ENCODE measurements at regions not wholly inside any gene's neighbourhood (a gene's known extent, or its start where the extent isn't known, plus 50 kb on each side); places are given as distances from the start of the nearest gene placed in this dataset.

DNA sequence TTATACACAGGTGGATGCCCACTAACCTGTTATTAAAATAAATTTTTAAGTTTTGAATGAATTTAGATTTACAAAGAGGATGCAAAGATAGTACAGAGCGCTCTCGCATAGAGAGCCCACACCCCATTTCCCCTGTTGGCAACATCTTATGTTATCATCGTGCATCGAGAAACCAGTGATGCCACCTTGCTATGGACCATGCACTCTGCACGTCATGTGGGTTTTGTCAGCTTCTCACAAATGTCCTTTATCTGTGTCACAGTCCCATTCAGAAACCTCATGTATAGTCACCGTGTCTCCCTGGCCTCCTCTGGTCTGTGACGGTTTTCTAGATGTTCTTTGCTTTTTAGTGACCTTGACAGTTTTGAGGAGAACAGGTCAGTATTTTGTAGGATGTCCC, 60.0 kb downstream of the ING1 start:
- no peak for DNase-seq (ENCODE audit: low read depth, low spot score)

DNA sequence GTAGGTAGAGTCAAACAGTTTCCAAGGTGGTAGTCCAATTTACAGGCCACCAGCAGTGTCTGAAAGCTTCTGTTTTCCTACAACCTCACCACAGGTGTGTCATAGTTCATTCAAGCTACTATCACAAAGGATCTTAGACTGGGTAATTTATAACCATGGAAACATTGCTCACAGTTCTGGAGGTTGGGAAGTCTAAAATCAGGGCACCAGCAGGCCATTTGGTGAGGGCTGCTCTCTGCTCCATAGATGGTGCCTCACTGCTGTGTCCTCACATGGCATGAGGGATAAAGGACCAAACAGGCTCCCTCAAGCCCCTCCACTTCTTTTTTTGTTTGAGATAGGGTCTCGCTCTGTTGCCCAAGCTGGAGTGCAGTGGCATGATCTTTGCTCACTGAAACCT, 60.6 kb downstream of the ING1 start:
- no peak overlapping the region for H3K4me3 ChIP-seq (ENCODE audit: low read length)
- DNase-seq (ENCODE audit: low read depth, low spot score) = no peak

More for the DNA sequence above, 60.0 kb downstream of the ING1 start:
- H3K4me3 ChIP-seq (ENCODE audit: low read length) = no peak overlapping the region

DNA sequence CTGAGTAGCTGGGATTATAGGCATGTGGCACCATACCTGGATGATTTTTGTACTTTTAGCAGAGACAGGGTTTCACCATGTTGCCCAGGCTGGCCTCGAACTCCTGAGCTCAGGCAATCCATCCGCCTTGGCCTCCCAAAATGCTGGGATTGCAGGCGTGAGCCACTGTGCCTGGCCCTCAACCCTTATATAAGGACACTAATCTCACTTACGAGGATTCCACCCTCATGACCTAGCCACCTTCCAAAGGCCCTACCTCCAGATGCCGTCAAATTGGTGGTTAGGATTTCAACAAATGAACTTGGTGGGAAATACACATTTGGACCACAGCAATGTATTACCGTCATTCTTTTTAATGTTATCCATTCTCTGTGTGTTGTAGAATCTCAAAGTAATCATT, 61.0 kb downstream of the ING1 start:
- no peak for DNase-seq (ENCODE audit: low read depth, low spot score)
- H3K4me3 ChIP-seq (ENCODE audit: low read length) = no peak overlapping the region

DNA sequence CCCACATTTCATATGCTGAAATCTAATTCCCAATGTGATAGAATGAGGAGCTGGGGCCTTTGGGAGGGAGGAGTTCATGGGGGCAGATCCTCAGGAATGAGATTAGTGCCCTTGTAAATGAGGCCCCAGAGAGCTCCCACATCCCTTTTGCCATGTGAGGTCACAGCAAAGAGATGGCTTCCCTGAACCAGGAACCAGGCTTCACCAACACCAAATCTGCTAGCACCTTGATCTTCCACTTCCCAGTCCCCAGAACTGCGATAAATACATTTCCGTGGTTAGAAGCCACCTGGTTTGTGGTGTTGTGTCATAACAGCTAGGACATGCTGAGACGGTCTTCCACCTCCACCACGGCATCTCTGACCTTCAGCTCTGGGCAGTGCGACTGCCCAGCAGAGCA, 62.1 kb downstream of the ING1 start:
- no peak overlapping the region for H3K4me3 ChIP-seq (ENCODE audit: low read length)
- DNase-seq (ENCODE audit: low read depth, low spot score) = peak; percentile 53

DNA sequence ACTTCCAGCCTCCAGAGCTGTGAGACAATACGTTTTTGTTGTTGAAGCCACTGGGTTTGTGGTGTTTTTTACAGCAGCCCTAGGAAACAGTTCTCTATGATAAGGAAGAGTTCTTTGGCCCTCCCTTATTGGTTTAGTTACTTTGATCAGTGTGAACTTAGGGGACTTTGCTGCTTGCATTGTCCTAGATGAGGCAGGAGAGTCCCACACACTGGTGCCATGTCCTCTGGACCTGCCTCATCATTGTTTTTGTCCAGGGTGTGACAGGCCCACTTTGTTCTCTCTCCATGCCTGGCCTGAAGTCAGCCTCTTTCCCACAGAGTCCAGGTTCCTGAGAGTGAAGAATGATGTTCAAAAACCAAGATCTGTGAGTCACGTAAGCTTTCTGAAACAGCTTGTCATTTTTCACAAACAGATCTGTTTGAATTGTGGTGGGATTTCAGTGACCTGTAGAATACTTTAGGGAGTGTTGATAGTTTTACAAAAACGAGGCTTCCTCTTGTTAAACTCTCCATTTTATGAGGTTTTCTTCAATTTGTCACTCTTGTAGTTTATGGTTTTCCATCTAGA, 63.8 kb downstream of the ING1 start:
- H3K4me3 ChIP-seq (ENCODE audit: low read length) = no peak overlapping the region
- DNase-seq (ENCODE audit: low read depth, low spot score) = no peak

DNA sequence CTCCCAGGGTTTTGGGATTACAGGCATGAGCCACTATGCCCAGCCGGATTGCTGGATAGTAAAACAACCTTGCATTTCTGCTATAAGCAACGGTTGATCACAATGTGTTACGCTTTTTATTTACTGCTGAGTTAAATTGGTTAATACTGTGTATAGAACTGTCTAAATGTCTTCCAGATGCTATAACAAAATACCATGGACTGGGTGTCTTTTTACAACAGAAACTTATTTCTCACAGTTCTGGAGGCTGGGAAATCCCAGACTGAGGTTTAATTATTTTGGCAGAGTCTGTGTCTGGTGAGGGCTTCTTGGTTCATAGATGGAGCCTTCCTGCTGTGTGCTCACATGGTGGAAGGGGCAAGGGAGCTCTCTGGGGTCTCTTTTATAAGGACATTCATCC, 65.5 kb downstream of the ING1 start:
- no peak for DNase-seq (ENCODE audit: low read depth, low spot score)
- no peak overlapping the region for H3K4me3 ChIP-seq (ENCODE audit: low read length)

DNA sequence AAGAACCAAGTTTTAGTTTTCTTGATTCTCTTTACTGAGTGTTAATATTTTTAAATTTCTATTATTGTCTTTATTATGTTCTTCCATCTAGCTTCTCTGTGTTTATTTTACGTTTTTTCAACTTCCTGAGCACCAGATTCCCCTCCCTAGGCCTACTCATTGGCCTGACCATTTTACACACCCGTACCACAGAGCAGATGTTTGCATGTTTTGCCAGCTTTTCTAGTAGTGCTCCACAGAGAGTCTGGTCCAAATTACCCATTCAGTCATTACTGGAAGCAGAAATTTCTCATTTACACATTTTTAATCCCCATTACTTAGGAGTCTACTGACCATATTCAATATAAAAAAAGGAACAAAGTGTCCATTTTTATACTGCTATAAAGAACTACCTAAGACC, 66.9 kb downstream of the ING1 start:
- DNase-seq (ENCODE audit: low read depth, low spot score) = no peak

DNA sequence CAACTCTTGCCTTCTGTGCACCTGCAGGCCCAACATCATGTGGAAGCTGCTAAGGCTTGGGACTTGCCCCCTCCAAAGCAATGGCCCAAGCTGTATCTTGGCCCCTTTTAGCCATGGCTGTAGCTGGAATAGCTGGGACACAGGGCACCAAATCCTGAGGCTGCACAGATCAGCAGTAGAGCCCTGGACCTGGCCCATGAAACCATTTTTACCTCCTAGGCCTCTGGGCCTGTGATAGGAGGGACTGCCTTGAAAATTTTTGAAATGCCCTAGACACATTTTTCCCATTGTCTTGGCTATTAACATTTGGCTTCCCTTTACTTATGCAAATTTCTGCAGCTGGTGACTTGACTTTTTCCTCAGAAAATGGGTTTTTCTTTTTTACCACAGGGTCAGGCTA, 68.7 kb downstream of the ING1 start:
- H3K4me3 ChIP-seq (ENCODE audit: low read length) = no peak overlapping the region
- no peak for DNase-seq (ENCODE audit: low read depth, low spot score)

More for the DNA sequence above, 66.9 kb downstream of the ING1 start:
- no peak overlapping the region for H3K4me3 ChIP-seq (ENCODE audit: low read length)

DNA sequence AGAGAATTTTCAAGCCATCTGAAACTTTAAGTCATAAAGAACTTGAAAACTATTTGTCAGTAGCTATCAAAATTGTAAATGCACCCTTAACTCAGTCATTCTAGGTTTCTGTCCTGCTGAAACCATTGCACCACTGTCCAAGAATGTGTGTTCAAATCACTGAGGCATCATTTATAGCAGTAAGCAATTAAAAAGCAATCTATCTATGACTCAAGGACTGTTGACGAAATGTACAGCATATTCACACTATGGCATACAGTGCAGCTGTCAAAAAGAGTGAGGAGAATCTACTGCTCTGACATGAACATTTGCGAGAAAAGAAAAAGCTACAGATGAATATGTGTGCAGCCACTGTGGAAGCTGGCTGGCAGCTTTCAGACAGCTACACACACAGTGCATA, 71.2 kb downstream of the ING1 start:
- DNase-seq (ENCODE audit: low read depth, low spot score) = no peak
- no peak overlapping the region for H3K4me3 ChIP-seq (ENCODE audit: low read length)

DNA sequence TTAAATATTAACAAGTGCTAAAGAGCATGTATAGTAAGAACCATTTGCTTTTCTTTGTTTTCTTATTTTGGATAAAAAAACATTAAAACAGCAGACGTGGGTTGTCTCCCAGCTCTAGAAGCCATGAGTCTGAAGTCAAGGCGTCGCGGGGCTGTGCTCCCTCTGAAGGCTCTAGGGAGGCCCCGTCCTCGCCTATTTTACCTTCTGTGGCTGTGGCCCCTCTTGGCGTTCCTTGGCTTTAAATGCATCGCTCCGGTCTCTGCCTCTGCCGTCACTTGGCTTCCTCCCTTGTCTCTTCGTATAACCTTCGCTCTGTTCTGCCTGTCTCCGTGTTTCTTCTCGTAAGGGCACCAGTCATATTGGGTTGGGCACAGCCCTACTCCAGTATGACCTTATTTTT, 75.3 kb downstream of the ING1 start:
- H3K4me3 ChIP-seq (ENCODE audit: low read length) = no peak overlapping the region
- no peak for DNase-seq (ENCODE audit: low read depth, low spot score)

DNA sequence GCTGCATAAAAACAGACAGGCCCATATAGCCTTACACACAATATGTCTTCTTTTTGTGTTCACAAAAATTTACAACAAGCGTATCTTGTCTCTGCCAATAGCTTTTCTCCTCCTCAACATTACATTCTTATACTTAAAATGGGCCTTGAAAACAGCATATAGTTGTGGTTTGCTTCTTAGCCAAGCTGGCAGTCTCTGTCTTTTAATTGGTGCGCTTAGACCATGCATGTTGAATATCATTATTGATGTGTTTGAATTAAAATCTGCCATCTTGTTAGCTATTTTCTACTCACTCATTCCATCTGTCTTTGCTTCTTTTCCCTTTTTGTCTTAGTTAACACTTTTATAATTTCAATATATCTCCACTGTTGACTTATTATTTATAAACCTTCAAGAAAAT, 76.4 kb downstream of the ING1 start:
- DNase-seq (ENCODE audit: low read depth, low spot score) = no peak
- H3K4me3 ChIP-seq (ENCODE audit: low read length) = no peak overlapping the region

DNA sequence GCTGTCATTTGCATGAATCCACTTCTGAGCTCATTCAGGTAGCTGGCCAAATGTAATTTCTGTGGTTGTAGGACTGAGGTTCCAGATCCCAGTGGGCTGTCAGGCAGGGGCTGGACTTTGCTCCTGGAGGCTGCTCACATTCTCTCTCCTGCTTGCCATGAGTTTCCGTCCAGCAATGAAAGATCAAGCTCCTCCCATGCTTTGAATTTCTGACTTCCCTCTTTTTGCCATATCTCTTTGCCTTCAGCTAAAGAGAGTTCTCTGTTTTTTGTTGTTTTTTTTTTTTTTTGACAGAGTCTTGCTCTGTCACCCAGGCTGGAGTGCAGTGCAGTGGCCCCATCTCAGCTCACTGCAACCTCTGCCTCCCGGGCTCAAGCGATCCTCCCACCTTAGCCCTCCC, 76.9 kb downstream of the ING1 start:
- no peak overlapping the region for H3K4me3 ChIP-seq (ENCODE audit: low read length)
- DNase-seq (ENCODE audit: low read depth, low spot score) = no peak

DNA sequence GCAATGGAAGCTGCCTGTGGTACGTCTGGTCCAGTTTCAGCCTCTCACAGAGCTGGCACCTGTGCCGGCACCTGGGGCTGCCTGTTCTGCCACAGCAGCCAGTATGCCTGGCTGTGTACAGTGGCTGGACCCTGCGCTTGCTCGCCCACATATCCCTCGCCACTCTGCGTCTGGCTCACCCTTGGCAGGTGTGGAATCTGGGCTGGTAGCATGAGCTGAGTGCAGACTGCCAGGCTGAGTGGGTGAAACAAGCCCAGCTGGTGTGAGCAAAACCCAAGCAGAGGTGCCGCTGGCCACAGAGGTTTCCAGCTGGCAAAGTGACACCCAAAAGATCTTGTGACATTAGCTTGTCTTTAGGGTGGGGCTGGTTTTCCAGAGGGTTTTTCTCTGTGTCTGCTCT, 80.7 kb downstream of the ING1 start:
- no peak overlapping the region for H3K4me3 ChIP-seq (ENCODE audit: low read length)
- DNase-seq (ENCODE audit: low read depth, low spot score) = no peak

DNA sequence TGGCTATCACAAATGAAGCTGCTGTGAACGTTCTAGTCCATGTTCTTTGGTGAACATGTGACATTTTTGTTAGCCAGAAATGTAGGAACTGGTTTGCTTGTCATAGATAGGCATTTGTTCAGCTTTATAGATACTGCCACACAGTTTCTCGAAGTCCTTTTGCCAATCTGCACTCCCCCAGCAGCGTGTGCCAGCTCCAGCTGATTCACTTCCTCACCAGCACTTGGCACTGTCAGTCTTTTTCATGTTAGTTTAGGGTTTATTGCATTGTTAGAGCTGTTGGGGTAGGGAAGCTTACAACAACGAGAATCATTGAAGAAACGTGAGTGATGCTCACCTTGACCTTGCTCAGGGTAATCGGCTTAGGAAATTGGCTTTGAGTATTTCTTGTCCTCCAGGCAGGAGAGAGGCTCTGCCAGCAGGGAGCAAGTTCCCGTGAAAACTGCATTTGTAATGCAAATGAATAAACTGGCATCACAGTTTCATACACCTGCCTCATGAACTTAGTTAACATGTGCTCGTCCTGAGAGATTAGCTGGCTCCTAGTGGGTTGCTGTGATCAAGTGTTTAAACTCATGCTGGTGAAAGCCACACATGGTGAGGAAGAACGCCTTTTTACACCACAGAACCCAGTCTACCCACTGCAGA, 83.9 kb downstream of the ING1 start:
- H3K4me3 ChIP-seq (ENCODE audit: low read length) = no peak overlapping the region
- DNase-seq (ENCODE audit: low read depth, low spot score) = no peak

DNA sequence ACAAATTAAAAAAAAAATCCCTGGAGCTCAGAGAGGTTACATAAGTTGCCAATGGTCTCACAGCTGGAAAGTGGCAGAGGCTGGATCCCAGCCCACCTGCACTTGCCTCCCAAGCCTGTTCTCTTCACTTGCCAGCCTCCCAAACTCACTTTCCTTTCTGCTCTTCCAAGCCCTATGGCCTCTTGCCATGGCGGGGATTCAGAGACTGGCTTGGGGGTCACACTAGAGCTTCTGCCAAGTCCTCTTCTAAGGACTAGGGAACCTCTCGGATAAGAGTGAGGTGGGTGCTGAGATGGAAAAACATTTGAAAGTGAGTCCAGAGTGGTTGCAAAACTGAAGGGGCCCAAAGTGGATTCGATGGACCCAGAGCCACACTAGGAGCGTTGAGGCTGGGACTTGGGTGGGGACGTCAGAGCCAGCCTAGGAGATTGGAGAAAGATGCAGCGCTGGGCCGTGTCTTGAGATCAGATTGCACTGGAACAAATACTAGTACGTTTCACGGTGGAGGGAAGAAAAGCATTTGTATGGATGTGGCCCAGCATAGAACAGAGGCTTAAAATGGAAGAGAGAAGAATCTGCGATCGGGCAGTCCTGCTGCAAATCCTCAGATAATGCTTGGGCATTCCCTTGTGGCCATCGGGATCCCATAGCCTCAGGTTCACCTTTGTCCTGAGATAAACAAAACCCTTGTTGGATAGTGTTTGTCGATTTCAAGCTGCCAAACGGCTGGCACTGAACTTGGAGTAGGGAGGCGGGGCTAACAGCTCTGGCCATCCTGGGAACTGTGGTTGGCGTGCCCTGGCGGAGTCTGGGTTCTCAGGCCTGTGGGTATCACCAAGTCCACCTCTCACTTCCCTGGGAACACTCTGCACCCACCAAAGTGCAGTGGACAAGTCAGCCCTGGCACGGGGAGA, 84.8 kb downstream of the ING1 start:
- DNase-seq (ENCODE audit: low read depth, low spot score) = no peak
- no peak overlapping the region for H3K4me3 ChIP-seq (ENCODE audit: low read length)

DNA sequence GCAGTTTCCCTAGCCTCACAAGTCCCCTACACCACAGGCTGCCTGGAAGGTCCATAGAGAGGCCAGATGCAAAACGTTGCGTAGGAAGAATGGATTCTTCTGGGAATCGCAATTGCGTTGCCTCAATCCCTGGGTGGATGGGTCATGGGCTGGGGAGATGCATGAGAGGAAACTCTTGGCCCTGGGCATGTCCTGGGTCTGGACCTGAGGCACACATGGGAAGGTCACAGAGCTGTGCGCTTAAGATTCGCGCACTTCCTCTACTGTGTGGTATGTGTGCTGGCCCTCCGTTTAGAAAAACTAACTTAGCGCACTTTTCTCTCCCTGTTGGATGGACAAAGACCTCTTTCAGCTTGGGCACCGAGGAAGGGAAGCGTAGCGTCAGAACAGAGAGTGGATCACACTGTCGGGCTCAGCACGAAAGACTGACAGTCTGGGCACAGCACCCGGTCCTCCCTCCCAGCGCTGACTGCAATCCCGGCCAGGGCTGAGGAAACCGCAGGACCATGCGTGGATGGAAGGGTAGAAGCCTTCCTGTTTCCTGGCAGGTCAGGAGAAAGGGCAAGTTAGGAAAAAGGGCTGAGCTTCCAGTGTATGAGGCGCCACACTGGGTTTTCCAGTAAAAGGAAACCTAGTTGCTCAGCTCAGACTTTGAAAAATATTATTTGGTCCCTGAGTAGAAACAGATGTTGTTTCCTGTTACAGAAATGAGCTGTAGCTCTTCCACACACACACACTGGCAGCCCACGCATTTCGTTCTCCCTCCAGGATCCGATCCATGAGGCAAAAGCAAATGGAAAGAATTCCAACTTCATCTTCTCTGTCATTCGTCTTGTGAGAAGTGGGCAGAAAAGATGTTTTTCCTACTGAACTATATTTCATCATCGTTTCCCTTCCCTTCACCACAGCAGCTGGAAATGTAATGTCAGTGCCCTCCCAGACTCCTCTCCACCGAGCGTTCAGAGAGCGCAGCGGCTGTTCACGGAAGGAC, 86.0 kb downstream of the ING1 start:
- DNase-seq (ENCODE audit: low read depth, low spot score) = no peak
- H3K4me3 ChIP-seq (ENCODE audit: low read length) = no peak overlapping the region

DNA sequence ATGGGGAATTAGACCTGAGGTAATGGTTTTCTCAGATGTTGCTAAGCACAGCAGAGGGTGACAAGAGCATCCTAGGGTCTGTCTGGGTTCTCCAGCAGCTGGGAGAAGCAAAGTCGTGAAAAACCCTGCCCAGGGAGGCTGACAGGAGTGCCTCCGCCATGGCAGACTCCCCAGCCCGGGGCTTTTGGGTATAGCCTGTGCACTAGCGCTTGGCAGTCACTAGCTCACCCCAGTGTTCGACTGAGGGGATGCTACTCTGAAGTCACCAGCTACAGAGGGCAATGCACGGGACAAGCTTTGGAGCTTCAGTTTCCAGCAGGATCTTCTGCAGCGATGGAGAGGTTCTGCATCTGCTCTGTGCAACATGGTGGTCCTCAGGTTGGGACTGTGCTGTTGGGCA, 87.5 kb downstream of the ING1 start:
- no peak for DNase-seq (ENCODE audit: low read depth, low spot score)

DNA sequence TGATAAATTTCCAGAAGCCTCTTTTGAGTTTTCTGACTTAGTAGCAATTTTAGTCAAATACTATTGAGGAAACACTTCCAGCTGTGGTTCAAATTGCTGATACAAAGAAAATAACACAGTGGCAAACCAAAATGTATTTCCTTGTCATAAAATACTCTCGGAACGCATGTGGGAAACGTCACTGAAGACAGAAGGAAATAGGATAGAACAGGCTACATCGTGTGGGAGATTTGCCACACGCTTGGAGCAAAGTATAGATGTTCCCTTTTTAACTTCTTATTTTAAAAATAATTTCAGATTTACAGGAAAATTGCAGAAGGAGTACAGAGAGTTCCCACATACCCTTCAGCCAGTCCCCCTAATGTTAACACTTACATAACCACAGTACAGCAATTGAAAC, 88.8 kb downstream of the ING1 start:
- no peak for DNase-seq (ENCODE audit: low read depth, low spot score)

More for the DNA sequence above, 87.5 kb downstream of the ING1 start:
- no peak overlapping the region for H3K4me3 ChIP-seq (ENCODE audit: low read length)

DNA sequence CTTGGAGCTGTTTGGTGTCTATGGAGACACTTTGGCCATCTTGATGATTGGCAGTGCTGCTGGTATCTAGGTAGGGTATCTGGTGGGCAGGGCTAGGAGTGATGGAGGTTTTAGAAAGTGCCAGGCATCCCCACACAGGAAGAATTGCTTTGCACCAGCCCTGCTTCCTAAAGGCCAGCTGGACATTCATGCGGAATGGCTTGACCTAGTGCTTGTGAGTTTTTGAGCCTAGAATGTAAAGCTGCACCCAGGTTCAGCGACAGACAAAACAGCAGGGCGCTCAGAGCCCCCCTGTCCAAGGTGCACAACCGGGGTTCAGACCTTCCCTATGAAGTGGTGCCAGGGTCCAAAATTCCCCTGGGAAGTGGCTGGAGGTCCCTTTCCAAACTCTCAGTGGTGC, 93.1 kb downstream of the ING1 start:
- DNase-seq (ENCODE audit: low read depth, low spot score) = no peak
- no peak overlapping the region for H3K4me3 ChIP-seq (ENCODE audit: low read length)

More for the DNA sequence above, 88.8 kb downstream of the ING1 start:
- no peak overlapping the region for H3K4me3 ChIP-seq (ENCODE audit: low read length)

Measured in Jurkat, Clone E6-1 (cell line).